ENCODE measurements at regions not wholly inside any gene's neighbourhood (a gene's known extent, or its start where the extent isn't known, plus 50 kb on each side); places are given as distances from the start of the nearest gene placed in this dataset.
A peak's percentile ranks its signal among the peaks of the same experiment; 100 is the strongest.

- no peak for TF ChIP-seq EZH2 (IDR thresholded peaks at IDR 0.05; ENCODE audit: insufficient read depth, low read length)
- TF ChIP-seq CTCF (IDR thresholded peaks at IDR 0.05; ENCODE audit: insufficient read depth, low read depth, low read length) = no peak
- H3K27me3 ChIP-seq (ENCODE audit: insufficient read depth, low read length) = no peaks in the 10 kb centered on the region
- Mint-ChIP-seq H3K27me3 (ENCODE audit: low read depth, unreplicated experiment) (no peaks in the 10 kb centered on the region), H3K4me3 (ENCODE audit: unreplicated experiment) (no peak overlapping the region), H3K36me3 (ENCODE audit: low read depth, unreplicated experiment) (no peaks in the 10 kb centered on the region), H3K4me1 (ENCODE audit: low read depth, unreplicated experiment) (peaks cover 21% of the 10 kb centered on the region), H3K27ac (ENCODE audit: unreplicated experiment) (no peak overlapping the region), H3K9me3 (ENCODE audit: unreplicated experiment) (peaks cover 2% of the 10 kb centered on the region)
- no peak for DNase-seq (ENCODE audit: low read depth)
- no peaks in the 10 kb centered on the region for H3K9me3 ChIP-seq (ENCODE audit: insufficient read depth, low read depth, low read length)
- H3K4me3 ChIP-seq (ENCODE audit: insufficient read depth, low read depth, low read length) = no peak overlapping the region
- FAIRE-seq = no peak
- H2AFZ ChIP-seq (ENCODE audit: low read depth, low read length) = no peak overlapping the region
- H3K79me2 ChIP-seq (ENCODE audit: insufficient read depth, low read length) = no peaks in the 10 kb centered on the region
- H3K36me3 ChIP-seq (ENCODE audit: insufficient read depth, low read length) = no peaks in the 10 kb centered on the region
- peaks cover 5% of the 10 kb centered on the region for H3K4me1 ChIP-seq (ENCODE audit: insufficient read depth, low read length)
- no peak overlapping the region for H3K4me2 ChIP-seq (ENCODE audit: low read length)
- H4K20me1 ChIP-seq (ENCODE audit: insufficient read depth, low read length) = no peaks in the 10 kb centered on the region
- no peak overlapping the region for H3K27ac ChIP-seq (ENCODE audit: low read depth, low read length)
- no peak overlapping the region for H3K9ac ChIP-seq (ENCODE audit: low read length)
These were observed 243.9 kb upstream of the TANK start for GRCh38 chr2:160916300-160916699.

GRCh38 chr2:160917850-160918249, 242.4 kb upstream of the TANK start:
- Histone ChIP-seq H3K4me1 (ENCODE audit: insufficient read depth, low read length) (peaks cover 4% of the 10 kb centered on the region), H3K27ac (ENCODE audit: low read depth, low read length) (no peak overlapping the region), H3K4me2 (ENCODE audit: low read length) (no peak overlapping the region), H4K20me1 (ENCODE audit: insufficient read depth, low read length) (no peaks in the 10 kb centered on the region), H3K27me3 (ENCODE audit: insufficient read depth, low read length) (no peaks in the 10 kb centered on the region), H2AFZ (ENCODE audit: low read depth, low read length) (no peak overlapping the region), H3K4me3 (ENCODE audit: insufficient read depth, low read depth, low read length) (no peak overlapping the region), H3K9me3 (ENCODE audit: insufficient read depth, low read depth, low read length) (no peaks in the 10 kb centered on the region), H3K36me3 (ENCODE audit: insufficient read depth, low read length) (no peaks in the 10 kb centered on the region), H3K79me2 (ENCODE audit: insufficient read depth, low read length) (no peaks in the 10 kb centered on the region), H3K9ac (ENCODE audit: low read length) (no peak overlapping the region)
- Mint-ChIP-seq H3K27ac (ENCODE audit: unreplicated experiment) (no peak overlapping the region), H3K9me3 (ENCODE audit: unreplicated experiment) (peaks cover 2% of the 10 kb centered on the region), H3K36me3 (ENCODE audit: low read depth, unreplicated experiment) (no peaks in the 10 kb centered on the region), H3K4me1 (ENCODE audit: low read depth, unreplicated experiment) (peaks cover 24% of the 10 kb centered on the region), H3K27me3 (ENCODE audit: low read depth, unreplicated experiment) (no peaks in the 10 kb centered on the region), H3K4me3 (ENCODE audit: unreplicated experiment) (no peak overlapping the region)
- FAIRE-seq (no peak), DNase-seq (ENCODE audit: low read depth) (peak; percentile 48)
- TF ChIP-seq EZH2 (IDR thresholded peaks at IDR 0.05; ENCODE audit: insufficient read depth, low read length) (no peak), CTCF (IDR thresholded peaks at IDR 0.05; ENCODE audit: insufficient read depth, low read depth, low read length) (no peak)

- peaks cover 4% of the 10 kb centered on the region for H3K4me1 ChIP-seq (ENCODE audit: insufficient read depth, low read length)
- no peak overlapping the region for H3K4me3 ChIP-seq (ENCODE audit: insufficient read depth, low read depth, low read length)
- H3K36me3 Mint-ChIP-seq (ENCODE audit: low read depth, unreplicated experiment) = no peaks in the 10 kb centered on the region
- FAIRE-seq (no peak), DNase-seq (ENCODE audit: low read depth) (no peak)
- H3K9ac ChIP-seq (ENCODE audit: low read length) = no peak overlapping the region
- H3K27me3 Mint-ChIP-seq (ENCODE audit: low read depth, unreplicated experiment) = no peaks in the 10 kb centered on the region
- H3K9me3 ChIP-seq (ENCODE audit: insufficient read depth, low read depth, low read length) = no peaks in the 10 kb centered on the region
- no peaks in the 10 kb centered on the region for H4K20me1 ChIP-seq (ENCODE audit: insufficient read depth, low read length)
- H3K4me2 ChIP-seq (ENCODE audit: low read length) = no peak overlapping the region
- peaks cover 24% of the 10 kb centered on the region for H3K4me1 Mint-ChIP-seq (ENCODE audit: low read depth, unreplicated experiment)
- no peak overlapping the region for H2AFZ ChIP-seq (ENCODE audit: low read depth, low read length)
- no peak overlapping the region for H3K4me3 Mint-ChIP-seq (ENCODE audit: unreplicated experiment)
- no peak overlapping the region for H3K27ac ChIP-seq (ENCODE audit: low read depth, low read length)
- H3K9me3 Mint-ChIP-seq (ENCODE audit: unreplicated experiment) = peaks cover 2% of the 10 kb centered on the region
- H3K36me3 ChIP-seq (ENCODE audit: insufficient read depth, low read length) = no peaks in the 10 kb centered on the region
- H3K27me3 ChIP-seq (ENCODE audit: insufficient read depth, low read length) = no peaks in the 10 kb centered on the region
- TF ChIP-seq EZH2 (IDR thresholded peaks at IDR 0.05; ENCODE audit: insufficient read depth, low read length) (no peak), CTCF (IDR thresholded peaks at IDR 0.05; ENCODE audit: insufficient read depth, low read depth, low read length) (no peak)
- no peak overlapping the region for H3K27ac Mint-ChIP-seq (ENCODE audit: unreplicated experiment)
- no peaks in the 10 kb centered on the region for H3K79me2 ChIP-seq (ENCODE audit: insufficient read depth, low read length)
These were observed 242.0 kb upstream of the TANK start for GRCh38 chr2:160918258-160918657.

Measured in astrocyte (in vitro differentiated cells and primary cell).